ENCODE measurements at regions not wholly inside any gene's neighbourhood (a gene's known extent, or its start where the extent isn't known, plus 50 kb on each side); places are given as distances from the start of the nearest gene placed in this dataset.
A peak's percentile ranks its signal among the peaks of the same experiment; 100 is the strongest.

GRCh38 chr6:81486234-81486633 is 266.2 kb downstream of the TENT5A start:
- no peaks in the 10 kb centered on the region for H3K36me3 Mint-ChIP-seq
- DNase-seq (ENCODE audit: extremely low spot score, unreplicated experiment) = no peak
- no peak overlapping the region for H3K27ac Mint-ChIP-seq
- no peaks in the 10 kb centered on the region for H3K4me1 Mint-ChIP-seq (ENCODE audit: unreplicated experiment)
- no peaks in the 10 kb centered on the region for H3K27me3 Mint-ChIP-seq
- no peak overlapping the region for H3K4me3 Mint-ChIP-seq
- H3K9me3 Mint-ChIP-seq = no peaks in the 10 kb centered on the region
- TF ChIP-seq CTCF (conservative IDR thresholded peaks at IDR 0.05) = no peak

- H3K27me3 Mint-ChIP-seq = no peaks in the 10 kb centered on the region
- no peaks in the 10 kb centered on the region for H3K36me3 Mint-ChIP-seq
- no peak for TF ChIP-seq CTCF (conservative IDR thresholded peaks at IDR 0.05)
- no peak overlapping the region for H3K4me3 Mint-ChIP-seq
- H3K27ac Mint-ChIP-seq = no peak overlapping the region
- peaks cover under 1% of the 10 kb centered on the region for H3K9me3 Mint-ChIP-seq
- H3K4me1 Mint-ChIP-seq (ENCODE audit: unreplicated experiment) = no peaks in the 10 kb centered on the region
- DNase-seq (ENCODE audit: extremely low spot score, unreplicated experiment) = no peak
Observed at GRCh38 chr6:81485395-81485794, 267.1 kb downstream of the TENT5A start.

GRCh38 chr6:81484251-81484650 is 268.2 kb downstream of the TENT5A start:
- DNase-seq (ENCODE audit: extremely low spot score, unreplicated experiment) = no peak
- Mint-ChIP-seq H3K27ac (no peak overlapping the region), H3K27me3 (no peaks in the 10 kb centered on the region), H3K4me3 (no peak overlapping the region), H3K4me1 (ENCODE audit: unreplicated experiment) (no peaks in the 10 kb centered on the region), H3K9me3 (peaks cover 7% of the 10 kb centered on the region), H3K36me3 (no peaks in the 10 kb centered on the region)
- TF ChIP-seq CTCF (conservative IDR thresholded peaks at IDR 0.05) = no peak

- H3K36me3 Mint-ChIP-seq = no peaks in the 10 kb centered on the region
- no peak for TF ChIP-seq CTCF (conservative IDR thresholded peaks at IDR 0.05)
- H3K9me3 Mint-ChIP-seq = peaks cover 7% of the 10 kb centered on the region
- no peak for DNase-seq (ENCODE audit: extremely low spot score, unreplicated experiment)
- H3K4me3 Mint-ChIP-seq = peak overlapping the region; percentile 14
- no peaks in the 10 kb centered on the region for H3K4me1 Mint-ChIP-seq (ENCODE audit: unreplicated experiment)
- H3K27ac Mint-ChIP-seq = peak overlapping the region; percentile 71
- H3K27me3 Mint-ChIP-seq = no peaks in the 10 kb centered on the region
Observed at GRCh38 chr6:81480139-81480538, 272.3 kb downstream of the TENT5A start.

- no peak for TF ChIP-seq CTCF (conservative IDR thresholded peaks at IDR 0.05)
- Mint-ChIP-seq H3K4me3 (no peak overlapping the region), H3K27ac (no peak overlapping the region), H3K27me3 (no peaks in the 10 kb centered on the region), H3K36me3 (no peaks in the 10 kb centered on the region), H3K9me3 (peaks cover 7% of the 10 kb centered on the region), H3K4me1 (ENCODE audit: unreplicated experiment) (no peaks in the 10 kb centered on the region)
- DNase-seq (ENCODE audit: extremely low spot score, unreplicated experiment) = no peak
Observed at GRCh38 chr6:81476881-81477280, 275.6 kb downstream of the TENT5A start.

- H3K9me3 Mint-ChIP-seq = peaks cover 7% of the 10 kb centered on the region
- H3K4me1 Mint-ChIP-seq (ENCODE audit: unreplicated experiment) = no peaks in the 10 kb centered on the region
- H3K27ac Mint-ChIP-seq = no peak overlapping the region
- no peak overlapping the region for H3K4me3 Mint-ChIP-seq
- no peak for TF ChIP-seq CTCF (conservative IDR thresholded peaks at IDR 0.05)
- H3K36me3 Mint-ChIP-seq = no peaks in the 10 kb centered on the region
- DNase-seq (ENCODE audit: extremely low spot score, unreplicated experiment) = no peak
- H3K27me3 Mint-ChIP-seq = no peaks in the 10 kb centered on the region
Observed at GRCh38 chr6:81475646-81476045, 276.8 kb downstream of the TENT5A start.
